ENCODE measurements at regions not wholly inside any gene's neighbourhood (a gene's known extent, or its start where the extent isn't known, plus 50 kb on each side); places are given as distances from the start of the nearest gene placed in this dataset.

- Histone ChIP-seq H3K9me1 (ENCODE audit: control insufficient read depth, extremely low read depth, insufficient read depth, low read length) (no peaks in the 10 kb centered on the region), H3K4me1 (ENCODE audit: control insufficient read depth, extremely low read depth, insufficient read depth, low read length) (no peaks in the 10 kb centered on the region), H3K27ac (ENCODE audit: control insufficient read depth, insufficient read depth, low read length) (no peak overlapping the region), H3K27me3 (ENCODE audit: control insufficient read depth, extremely low read depth, insufficient read depth, low read length) (peaks cover 4% of the 10 kb centered on the region), H3K4me3 (ENCODE audit: control insufficient read depth in 2 of 3, extremely low read depth in 1 of 3, insufficient read depth in 2 of 3, low read depth in 1 of 3, low read length in 3 of 3) (no peak overlapping the region), H3K9ac (ENCODE audit: control insufficient read depth, extremely low read depth, insufficient read depth, low read length) (no peak overlapping the region), H3K36me3 (ENCODE audit: control insufficient read depth in 2 of 2, extremely low read depth in 1 of 2, insufficient read depth in 2 of 2, low read length in 2 of 2) (no peaks in the 10 kb centered on the region), H3K9me3 (ENCODE audit: control insufficient read depth, low read depth, low read length) (no peaks in the 10 kb centered on the region), H3K4me2 (ENCODE audit: control insufficient read depth, extremely low read depth, insufficient read depth, low read depth, low read length) (no peak overlapping the region), H2AFZ (ENCODE audit: control insufficient read depth, low read length) (no peak overlapping the region), H3K79me2 (ENCODE audit: control insufficient read depth, insufficient read depth, low read length) (no peaks in the 10 kb centered on the region), H4K20me1 (ENCODE audit: control insufficient read depth, extremely low read depth, insufficient read depth, low read length) (no peaks in the 10 kb centered on the region)
- no peak for FAIRE-seq
- no peak for DNase-seq (ENCODE audit: low read depth, low spot score)
- dilution Hi-C loops (cut with MboI; ENCODE audit: extremely low pct_ligation_motif_present, low sequenced_read_pairs): no loop called here
- TF ChIP-seq CTCF (optimal IDR thresholded peaks at IDR 0.05 in 1 of 3, IDR thresholded peaks at IDR 0.05 in 1 of 3, conservative IDR thresholded peaks at IDR 0.05 in 1 of 3; ENCODE audit: extremely low read depth in 1 of 3, insufficient read depth in 2 of 3, low read length in 3 of 3): no peak
- TF ChIP-seq EZH2 (IDR thresholded peaks at IDR 0.05; ENCODE audit: low read length): no peak
These were observed 189.7 kb upstream of the MTNR1B start for GRCh38 chr11:92779746-92780145.

GRCh38 chr11:92781151-92781550, 188.3 kb upstream of the MTNR1B start:
- Histone ChIP-seq H3K9me3 (ENCODE audit: control insufficient read depth, low read depth, low read length) (no peaks in the 10 kb centered on the region), H4K20me1 (ENCODE audit: control insufficient read depth, extremely low read depth, insufficient read depth, low read length) (no peaks in the 10 kb centered on the region), H3K9ac (ENCODE audit: control insufficient read depth, extremely low read depth, insufficient read depth, low read length) (no peak overlapping the region), H3K27ac (ENCODE audit: control insufficient read depth, insufficient read depth, low read length) (no peak overlapping the region), H3K4me2 (ENCODE audit: control insufficient read depth, extremely low read depth, insufficient read depth, low read depth, low read length) (no peak overlapping the region), H3K4me3 (ENCODE audit: control insufficient read depth in 2 of 3, extremely low read depth in 1 of 3, insufficient read depth in 2 of 3, low read depth in 1 of 3, low read length in 3 of 3) (no peak overlapping the region), H3K36me3 (ENCODE audit: control insufficient read depth in 2 of 2, extremely low read depth in 1 of 2, insufficient read depth in 2 of 2, low read length in 2 of 2) (no peaks in the 10 kb centered on the region), H3K79me2 (ENCODE audit: control insufficient read depth, insufficient read depth, low read length) (no peaks in the 10 kb centered on the region), H3K9me1 (ENCODE audit: control insufficient read depth, extremely low read depth, insufficient read depth, low read length) (no peaks in the 10 kb centered on the region), H2AFZ (ENCODE audit: control insufficient read depth, low read length) (no peak overlapping the region), H3K4me1 (ENCODE audit: control insufficient read depth, extremely low read depth, insufficient read depth, low read length) (no peaks in the 10 kb centered on the region), H3K27me3 (ENCODE audit: control insufficient read depth, extremely low read depth, insufficient read depth, low read length) (peaks cover 4% of the 10 kb centered on the region)
- TF ChIP-seq CTCF (optimal IDR thresholded peaks at IDR 0.05 in 1 of 3, IDR thresholded peaks at IDR 0.05 in 1 of 3, conservative IDR thresholded peaks at IDR 0.05 in 1 of 3; ENCODE audit: extremely low read depth in 1 of 3, insufficient read depth in 2 of 3, low read length in 3 of 3) (no peak), EZH2 (IDR thresholded peaks at IDR 0.05; ENCODE audit: low read length) (no peak)
- dilution Hi-C loops (cut with MboI; ENCODE audit: extremely low pct_ligation_motif_present, low sequenced_read_pairs): no loop called here
- FAIRE-seq (no peak), DNase-seq (ENCODE audit: low read depth, low spot score) (no peak)

Measured in keratinocyte (primary cell).